T47D (cell line): ENCODE measurements at regions not wholly inside any gene's neighbourhood (a gene's known extent, or its start where the extent isn't known, plus 50 kb on each side); places are given as distances from the start of the nearest gene placed in this dataset.

Experiments used
- DNase-seq, 2 experiments: peaks; one replicate each; pipeline versions ENCODE4 v3.0.0 to v3.0.0-alpha.2; 2011 to 2012; ENCODE audit warnings: low read depth in 1 of 2, low spot score in 1 of 2
- JUND ChIP-seq: IDR thresholded peaks from 2 replicates; pipeline ENCODE4 v1.6.1; 2012; ENCODE audit warnings: low read depth
- in situ Hi-C: cut with HindIII; loops from 2 replicates; pipeline ENCODE4 v1.10.0; 2016; ENCODE audit warnings: low sequenced_read_pairs, low pct_unique_long_range_greater_than_20kb

- TF ChIP-seq JUND, result no peak
- in situ Hi-C loops, result no loop called here
- no peak for DNase-seq
Measured at GRCh38 chr6:105902401-105903031, 183.6 kb upstream of the PRDM1 start.

- in situ Hi-C loops, result no loop called here
- DNase-seq, result no peak
- TF ChIP-seq JUND, result no peak
Measured at GRCh38 chr6:105901583-105901982, 184.6 kb upstream of the PRDM1 start.

GRCh38 chr6:105900125-105900937, 185.8 kb upstream of the PRDM1 start:
- in situ Hi-C loops, result no loop called here
- no peak for DNase-seq
- no peak for TF ChIP-seq JUND

GRCh38 chr6:105898286-105898685, 187.8 kb upstream of the PRDM1 start:
- no peak for TF ChIP-seq JUND
- DNase-seq, result no peak
- in situ Hi-C loops, result no loop called here

GRCh38 chr6:105897131-105897530, 189.0 kb upstream of the PRDM1 start:
- in situ Hi-C loops, result no loop called here
- no peak for DNase-seq
- TF ChIP-seq JUND, result no peak

GRCh38 chr6:105896821-105897095, 189.4 kb upstream of the PRDM1 start:
- TF ChIP-seq JUND, result no peak
- in situ Hi-C loops, result no loop called here
- no peak for DNase-seq

- TF ChIP-seq JUND, result no peak
- in situ Hi-C loops, result no loop called here
- no peak for DNase-seq
Measured at GRCh38 chr6:105896052-105896820, 189.9 kb upstream of the PRDM1 start.

GRCh38 chr6:105894556-105894955, 191.6 kb upstream of the PRDM1 start:
- no peak for TF ChIP-seq JUND
- in situ Hi-C loops, result no loop called here
- no peak for DNase-seq

GRCh38 chr6:105893741-105894140, 192.4 kb upstream of the PRDM1 start:
- TF ChIP-seq JUND, result no peak
- in situ Hi-C loops, result no loop called here
- DNase-seq, result no peak

GRCh38 chr6:105892577-105893262, 193.4 kb upstream of the PRDM1 start:
- DNase-seq, result no peak
- in situ Hi-C loops, result no loop called here
- no peak for TF ChIP-seq JUND

- no peak for TF ChIP-seq JUND
- no peak for DNase-seq
- in situ Hi-C loops, result no loop called here
Measured at GRCh38 chr6:105890521-105891244, 195.5 kb upstream of the PRDM1 start.

- TF ChIP-seq JUND, result no peak
- no peak for DNase-seq
- in situ Hi-C loops, result no loop called here
Measured at GRCh38 chr6:105889902-105890301, 196.2 kb upstream of the PRDM1 start.
